Rectal smooth muscle tissue (tissue), 1 donor: ENCODE measurements at regions not wholly inside any gene's neighbourhood (a gene's known extent, or its start where the extent isn't known, plus 50 kb on each side); places are given as distances from the start of the nearest gene placed in this dataset.
"Not testable (repeated sequence)": the region's sequence is repeated elsewhere in the genome, so short reads cannot be mapped to it uniquely, and the experiment has no call there.

ENCODE experiments used
- H3K27ac ChIP-seq: one replicate; pipeline ENCODE4 v1.7.0; 2013; ENCODE audit warnings: low read depth, low read length, inconsistent platforms
- H3K27me3 ChIP-seq: one replicate; pipeline ENCODE4 v1.7.0; 2013; ENCODE audit warnings: low read length; ENCODE audit not compliant: control insufficient read depth, insufficient read depth
- H3K36me3 ChIP-seq: one replicate; pipeline ENCODE4 v1.7.0; 2013; ENCODE audit warnings: low read length; ENCODE audit not compliant: control insufficient read depth, insufficient read depth
- H3K4me1 ChIP-seq: one replicate; pipeline ENCODE4 v1.7.0; 2013; ENCODE audit warnings: low read length; ENCODE audit not compliant: control insufficient read depth, insufficient read depth
- H3K4me3 ChIP-seq: one replicate; pipeline ENCODE4 v1.7.0; 2013; ENCODE audit warnings: low read length
- H3K9ac ChIP-seq: one replicate; pipeline ENCODE4 v1.7.0; 2013; ENCODE audit warnings: low read length

DNA sequence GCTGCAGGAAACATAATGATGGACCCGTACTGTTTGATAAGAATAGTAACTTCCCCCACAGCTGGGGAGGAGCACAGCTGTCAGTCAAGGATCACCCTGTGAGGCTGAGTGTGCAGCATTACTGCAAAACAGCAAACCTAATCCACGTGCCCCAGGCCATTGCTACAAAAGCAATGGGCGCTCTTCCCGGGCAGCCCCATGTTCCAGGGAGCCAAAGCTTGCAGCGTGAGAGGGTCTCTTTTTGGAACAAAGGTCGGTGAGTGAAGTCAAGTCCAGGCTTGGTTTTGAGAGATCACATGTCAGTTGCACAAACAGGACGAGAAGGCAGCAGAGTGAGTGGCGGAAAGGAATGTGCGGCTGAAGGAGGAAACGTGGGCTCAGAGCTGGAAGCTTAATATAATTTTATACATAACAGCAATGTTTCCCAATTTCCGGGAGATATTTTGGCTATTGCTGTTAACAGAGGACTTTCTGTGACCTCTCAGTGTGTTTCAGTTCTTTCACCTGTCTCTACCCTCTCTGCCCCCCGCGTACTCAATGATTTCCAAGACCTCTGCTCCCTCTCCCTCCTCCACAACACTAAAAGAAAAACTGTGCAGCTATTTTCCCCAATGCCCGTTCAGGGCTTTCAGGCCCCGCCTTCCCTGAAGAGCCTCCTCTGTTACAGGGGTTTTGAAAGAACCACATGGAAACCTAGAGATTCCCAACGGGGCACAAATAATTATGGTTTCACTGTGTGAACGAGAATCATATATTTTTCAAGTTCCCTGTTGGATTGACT, 128.9 kb downstream of the MTPAP start:
- no peaks in the 10 kb centered on the region for H3K36me3 ChIP-seq
- no peak overlapping the region for H3K9ac ChIP-seq
- H3K4me3 ChIP-seq: no peak overlapping the region
- H3K27ac ChIP-seq: no peak overlapping the region
- H3K4me1 ChIP-seq: no peaks in the 10 kb centered on the region
- no peaks in the 10 kb centered on the region for H3K27me3 ChIP-seq

DNA sequence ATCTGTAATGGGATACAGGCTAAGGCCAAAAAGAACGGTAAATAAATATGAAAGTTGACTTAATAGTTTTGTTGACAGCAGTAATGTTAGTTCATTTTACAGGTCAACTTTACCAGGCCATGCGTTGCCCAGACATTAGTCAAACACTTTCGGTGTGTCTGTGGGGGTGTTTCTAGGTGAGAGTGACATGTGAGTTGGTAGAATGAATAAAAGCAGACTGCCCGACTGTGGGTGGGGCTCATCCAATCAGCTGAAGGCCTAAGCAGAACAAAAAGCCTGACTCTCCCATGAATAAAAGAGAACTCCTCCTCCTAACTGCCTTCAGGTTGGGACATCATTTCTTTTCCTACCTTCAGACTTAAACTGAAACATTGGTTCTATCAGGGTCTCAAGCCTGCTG, 132.3 kb downstream of the MTPAP start:
- H3K9ac ChIP-seq: no peak overlapping the region
- H3K4me1 ChIP-seq: no peaks in the 10 kb centered on the region
- H3K27me3 ChIP-seq: no peaks in the 10 kb centered on the region
- no peaks in the 10 kb centered on the region for H3K36me3 ChIP-seq
- no peak overlapping the region for H3K4me3 ChIP-seq
- H3K27ac ChIP-seq: no peak overlapping the region

DNA sequence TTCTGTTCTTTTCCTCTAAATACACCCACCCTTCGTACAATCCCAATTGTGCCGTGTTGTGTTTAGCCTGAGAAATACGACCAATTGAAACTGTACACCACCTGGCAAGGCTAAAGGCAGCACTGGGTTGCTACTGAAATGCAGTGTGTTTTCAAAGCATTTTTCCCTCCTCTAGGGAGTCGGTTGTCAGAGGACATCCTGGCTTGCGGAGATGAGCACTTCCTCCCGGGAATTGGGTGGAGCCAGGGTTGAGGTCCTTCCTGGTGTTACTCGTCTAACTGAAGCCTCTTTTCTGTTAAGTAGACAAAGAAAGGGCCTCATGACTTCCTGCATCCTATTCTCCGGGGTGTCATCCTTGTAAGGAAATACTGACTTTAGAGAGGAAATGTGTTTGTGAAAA, 133.5 kb downstream of the MTPAP start:
- no peak overlapping the region for H3K27ac ChIP-seq
- no peaks in the 10 kb centered on the region for H3K27me3 ChIP-seq
- H3K4me1 ChIP-seq: no peaks in the 10 kb centered on the region
- no peak overlapping the region for H3K4me3 ChIP-seq
- no peak overlapping the region for H3K9ac ChIP-seq
- no peaks in the 10 kb centered on the region for H3K36me3 ChIP-seq

DNA sequence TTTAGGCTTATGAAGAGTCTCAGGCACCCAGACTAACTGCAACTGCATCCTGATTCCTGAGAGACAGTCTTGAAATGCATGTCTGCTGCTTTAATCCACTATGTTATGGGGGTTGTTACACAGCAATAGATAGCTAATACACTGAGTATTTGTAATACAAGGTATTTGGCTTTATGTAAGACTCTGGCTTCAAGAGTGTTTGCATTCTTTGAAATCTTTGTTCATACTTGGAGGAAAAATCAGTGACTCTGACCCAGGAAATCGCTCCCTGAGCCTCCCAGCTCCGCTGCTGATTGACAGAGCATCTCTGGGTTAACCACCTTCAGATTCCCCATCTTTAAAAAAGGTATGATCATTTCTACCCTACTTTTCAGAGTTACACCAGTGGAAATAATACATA, 133.9 kb downstream of the MTPAP start:
- Histone ChIP-seq H3K27me3 (no peaks in the 10 kb centered on the region), H3K27ac (no peak overlapping the region), H3K36me3 (no peaks in the 10 kb centered on the region), H3K4me3 (no peak overlapping the region), H3K9ac (no peak overlapping the region), H3K4me1 (no peaks in the 10 kb centered on the region)

DNA sequence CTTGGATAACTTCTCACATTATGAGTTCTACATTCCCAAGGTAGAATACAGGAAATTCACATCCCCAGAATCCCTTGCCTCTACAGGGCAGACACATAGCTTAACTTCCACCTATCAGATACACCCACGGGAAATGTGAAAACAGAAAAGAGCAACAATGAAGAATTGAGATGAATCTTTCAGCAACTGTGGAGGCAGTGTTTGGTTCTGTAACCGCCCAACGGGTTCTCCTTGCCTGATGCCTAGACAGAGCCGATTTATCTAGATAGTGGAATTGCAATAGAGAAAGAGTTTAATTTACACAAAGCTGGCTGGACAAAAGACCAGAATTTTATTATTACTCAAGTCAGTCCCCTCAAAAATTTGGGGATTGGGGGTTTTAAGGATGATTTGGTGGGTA, 138.8 kb downstream of the MTPAP start:
- H3K36me3 ChIP-seq: no peaks in the 10 kb centered on the region
- no peaks in the 10 kb centered on the region for H3K4me1 ChIP-seq
- H3K27me3 ChIP-seq: no peaks in the 10 kb centered on the region
- H3K4me3 ChIP-seq: no peak overlapping the region
- H3K27ac ChIP-seq: no peak overlapping the region
- no peak overlapping the region for H3K9ac ChIP-seq

DNA sequence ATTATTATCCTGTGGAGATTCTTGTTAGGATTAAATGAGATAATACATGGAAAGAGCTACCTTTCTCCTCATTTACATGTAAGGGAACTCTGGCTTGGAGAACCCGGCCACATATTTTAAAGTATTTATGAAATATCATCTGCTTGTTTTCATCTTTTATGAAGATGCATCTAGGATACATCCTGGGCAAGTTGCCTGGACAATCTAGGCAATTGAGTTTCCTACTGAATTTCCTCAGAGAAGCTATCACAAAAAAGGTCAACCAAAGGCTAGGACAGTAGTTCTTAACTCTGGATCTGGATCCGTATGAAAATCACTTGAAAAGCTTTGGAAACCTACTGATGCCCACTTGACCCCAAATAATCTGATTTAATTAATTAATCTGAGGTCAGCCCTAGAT, 140.7 kb downstream of the MTPAP start:
- Histone ChIP-seq H3K4me1 (no peaks in the 10 kb centered on the region), H3K27me3 (no peaks in the 10 kb centered on the region), H3K9ac (no peak overlapping the region), H3K27ac (no peak overlapping the region), H3K36me3 (no peaks in the 10 kb centered on the region), H3K4me3 (no peak overlapping the region)

DNA sequence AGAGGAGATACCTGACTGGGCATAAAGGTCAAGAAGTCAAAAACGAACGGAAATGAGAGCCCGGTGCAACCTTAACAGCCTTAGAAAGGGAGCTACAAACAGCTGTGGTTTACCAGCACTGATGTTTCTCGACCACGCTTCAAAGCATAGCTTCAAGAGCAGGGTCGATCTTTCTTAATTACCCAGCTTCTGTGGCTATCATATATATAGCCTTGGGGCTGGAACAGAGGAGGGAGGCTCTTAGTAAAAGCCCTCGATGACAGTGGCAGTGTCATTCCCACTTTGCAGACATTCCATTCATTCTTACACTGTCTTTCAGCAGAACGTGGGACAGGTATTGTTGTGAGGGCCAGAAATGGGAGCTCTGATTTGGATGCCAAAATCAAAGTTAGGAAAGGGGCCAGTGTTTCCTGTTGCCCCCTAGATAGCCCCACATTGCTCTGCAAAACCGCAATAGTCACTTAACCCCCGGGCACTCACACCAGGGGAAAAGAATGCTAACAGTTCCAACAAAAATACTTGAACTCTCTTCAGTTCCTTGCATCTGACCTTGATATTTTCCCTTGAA, 141.5 kb downstream of the MTPAP start:
- H3K4me3 ChIP-seq: no peak overlapping the region
- H3K27me3 ChIP-seq: no peaks in the 10 kb centered on the region
- H3K36me3 ChIP-seq: no peaks in the 10 kb centered on the region
- no peak overlapping the region for H3K9ac ChIP-seq
- no peaks in the 10 kb centered on the region for H3K4me1 ChIP-seq
- no peak overlapping the region for H3K27ac ChIP-seq

DNA sequence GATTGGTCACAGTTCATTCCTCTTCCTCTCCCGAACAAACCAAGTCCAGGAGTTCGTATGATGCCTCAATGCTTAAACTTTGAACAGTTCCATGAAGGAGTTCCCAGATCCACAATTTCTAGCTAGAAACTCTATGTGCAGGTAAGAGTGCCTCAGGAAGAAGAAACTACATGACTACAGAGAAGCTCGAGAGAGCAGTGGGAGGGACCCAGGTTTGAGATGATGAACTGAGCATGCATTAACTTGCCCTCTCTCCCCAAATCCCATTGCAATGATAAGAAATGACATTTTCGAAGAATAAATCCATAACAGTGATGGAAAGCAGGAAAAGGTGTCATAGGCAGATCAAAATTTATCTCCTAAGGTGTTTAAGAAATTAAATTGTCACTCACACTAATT, 140.6 kb upstream of the JCAD start:
- H3K27ac ChIP-seq: no peak overlapping the region
- H3K4me3 ChIP-seq: no peak overlapping the region
- H3K9ac ChIP-seq: no peak overlapping the region
- no peaks in the 10 kb centered on the region for H3K4me1 ChIP-seq
- no peaks in the 10 kb centered on the region for H3K36me3 ChIP-seq
- no peaks in the 10 kb centered on the region for H3K27me3 ChIP-seq

DNA sequence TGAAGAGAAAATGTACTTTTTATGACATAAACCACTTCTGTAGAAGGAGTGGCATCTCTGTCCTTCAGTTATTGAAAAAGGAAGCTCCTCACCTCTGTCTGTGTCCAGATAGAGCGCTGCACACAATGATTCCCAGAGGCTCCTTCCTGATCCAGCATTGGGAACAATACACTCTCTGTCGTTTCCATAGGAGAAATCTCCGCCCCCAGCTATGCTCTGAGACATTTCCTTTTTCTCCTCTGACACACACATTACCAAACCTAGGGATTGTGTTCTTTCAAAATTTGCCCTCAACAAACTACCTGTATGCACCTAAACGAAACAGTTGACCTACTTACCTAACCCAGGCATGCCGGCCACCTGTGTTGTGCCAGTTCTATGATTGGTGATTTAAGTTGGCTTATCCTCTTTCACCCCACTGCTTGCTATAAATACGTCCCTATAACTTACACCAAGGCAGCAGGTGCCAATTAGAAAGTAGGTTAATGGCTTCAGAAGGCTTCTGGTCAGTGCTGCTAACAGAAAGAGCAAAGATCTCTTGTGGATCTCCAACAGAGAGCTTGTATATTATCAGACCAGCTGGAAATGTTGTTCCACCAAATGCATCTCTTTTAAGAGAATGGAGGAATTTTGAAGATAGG, 140.1 kb upstream of the JCAD start:
- Histone ChIP-seq H3K4me1 (no peaks in the 10 kb centered on the region), H3K36me3 (no peaks in the 10 kb centered on the region), H3K9ac (no peak overlapping the region), H3K4me3 (no peak overlapping the region), H3K27me3 (no peaks in the 10 kb centered on the region), H3K27ac (no peak overlapping the region)

DNA sequence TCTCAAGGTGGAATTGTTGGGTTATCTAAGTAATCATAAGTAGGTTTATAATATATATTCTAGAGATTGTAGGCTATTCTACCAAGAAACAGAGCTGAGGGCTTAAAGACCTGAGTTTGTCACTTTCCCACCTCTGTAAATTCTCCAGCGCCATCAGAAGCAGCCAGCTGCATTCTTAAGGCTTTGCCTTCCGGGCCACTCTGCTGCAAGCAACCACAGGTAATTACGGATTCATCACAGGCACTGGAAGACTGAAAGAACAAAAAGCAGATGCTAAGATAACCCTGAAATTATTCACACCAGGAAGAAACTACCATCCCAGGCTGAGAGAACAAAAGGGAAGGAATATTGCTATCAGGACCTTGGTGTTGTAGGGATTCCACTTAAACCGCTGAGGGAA, 137.8 kb upstream of the JCAD start:
- no peaks in the 10 kb centered on the region for H3K4me1 ChIP-seq
- H3K27ac ChIP-seq: no peak overlapping the region
- no peaks in the 10 kb centered on the region for H3K36me3 ChIP-seq
- no peak overlapping the region for H3K4me3 ChIP-seq
- no peaks in the 10 kb centered on the region for H3K27me3 ChIP-seq
- no peak overlapping the region for H3K9ac ChIP-seq

DNA sequence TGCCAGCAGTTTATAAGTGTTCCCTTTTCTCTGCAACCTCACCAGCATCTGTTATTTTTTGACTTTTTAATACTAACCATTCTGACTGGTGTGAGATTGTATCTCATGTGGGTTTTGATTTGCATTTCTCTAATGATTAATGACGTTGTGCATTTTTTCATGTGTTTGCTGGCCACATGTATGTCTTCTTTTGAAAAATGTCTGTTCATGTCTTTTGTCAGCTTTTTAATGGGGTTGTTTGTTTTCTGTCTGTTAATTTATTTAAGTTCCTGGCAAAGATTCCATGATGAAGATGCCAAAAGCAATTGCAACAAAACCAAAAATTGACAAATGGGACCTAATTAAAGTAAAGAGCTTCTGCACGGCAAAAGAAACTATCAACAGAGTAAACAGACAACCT, 137.2 kb upstream of the JCAD start:
- H3K4me3 ChIP-seq, H3K27me3 ChIP-seq, H3K4me1 ChIP-seq, H3K36me3 ChIP-seq, H3K27ac ChIP-seq, H3K9ac ChIP-seq: not testable (repeated sequence)

DNA sequence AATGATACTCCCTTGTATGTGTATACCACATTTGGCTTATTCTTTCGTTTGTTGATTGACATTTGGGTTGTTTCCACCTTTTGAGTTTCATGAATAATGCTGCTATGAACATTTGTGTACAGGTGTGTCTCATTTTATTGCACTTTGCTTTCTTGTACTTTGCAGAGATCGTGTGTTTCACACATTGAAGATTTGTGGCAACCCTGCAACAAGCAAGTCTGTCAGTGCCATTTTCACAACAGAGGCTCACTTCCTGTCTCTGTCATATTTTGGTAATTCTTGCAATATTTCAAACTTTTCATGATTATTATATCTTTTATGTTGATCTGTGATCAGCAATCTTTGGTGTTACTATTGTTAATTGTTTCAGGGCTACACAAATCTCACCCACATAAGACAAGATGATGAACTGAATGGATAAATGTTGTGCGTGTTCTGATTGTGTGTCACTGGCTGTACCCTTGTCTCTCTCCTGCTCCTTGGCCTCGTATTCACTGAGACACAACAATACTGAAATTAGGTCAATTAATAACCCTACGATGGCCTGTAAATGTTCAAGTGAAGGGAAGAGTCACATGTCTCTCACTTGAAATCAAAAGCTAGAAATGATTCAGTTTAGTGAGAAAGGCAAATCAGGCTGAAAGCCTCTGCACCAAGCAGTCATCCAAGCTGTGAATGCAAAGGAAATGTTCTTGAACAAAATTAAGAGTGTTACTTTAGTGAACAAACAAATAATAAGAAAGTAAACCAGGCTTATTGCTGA, 133.6 kb upstream of the JCAD start:
- no peak overlapping the region for H3K9ac ChIP-seq
- no peaks in the 10 kb centered on the region for H3K27me3 ChIP-seq
- H3K4me3 ChIP-seq: no peak overlapping the region
- H3K36me3 ChIP-seq: no peaks in the 10 kb centered on the region
- H3K27ac ChIP-seq: no peak overlapping the region
- peaks cover 6% of the 10 kb centered on the region for H3K4me1 ChIP-seq
